HPDE6-E6E7 (cell line): ENCODE measurements at regions not wholly inside any gene's neighbourhood (a gene's known extent, or its start where the extent isn't known, plus 50 kb on each side); places are given as distances from the start of the nearest gene placed in this dataset.
"Not testable (repeated sequence)": the region's sequence is repeated elsewhere in the genome, so short reads cannot be mapped to it uniquely, and the experiment has no call there.

Experiments used
- DNase-seq: peaks from one replicate; pipeline ENCODE4 v3.0.0; 2011; ENCODE audit warnings: missing footprints; ENCODE audit errors: extremely low spot score

DNA sequence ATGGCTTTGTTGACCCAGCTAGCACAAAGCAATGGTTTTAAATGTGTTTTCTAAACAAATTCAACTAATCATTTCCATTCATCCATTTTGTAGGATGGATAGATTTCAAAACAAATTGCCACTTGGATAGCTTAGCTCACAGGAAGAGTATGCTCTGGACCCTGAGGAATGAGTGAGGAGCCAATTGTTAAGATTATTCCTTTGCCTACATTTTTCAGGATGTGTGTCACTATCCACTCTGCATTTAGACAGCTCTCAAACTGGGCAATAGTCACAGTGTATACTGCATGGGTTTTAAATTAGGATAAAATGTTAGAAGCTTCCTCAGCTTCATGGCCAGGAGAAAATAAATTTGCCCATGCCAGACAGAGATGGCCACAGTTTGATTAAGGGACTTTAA is 605.6 kb upstream of the TEX47 start:
- no peak for DNase-seq

DNA sequence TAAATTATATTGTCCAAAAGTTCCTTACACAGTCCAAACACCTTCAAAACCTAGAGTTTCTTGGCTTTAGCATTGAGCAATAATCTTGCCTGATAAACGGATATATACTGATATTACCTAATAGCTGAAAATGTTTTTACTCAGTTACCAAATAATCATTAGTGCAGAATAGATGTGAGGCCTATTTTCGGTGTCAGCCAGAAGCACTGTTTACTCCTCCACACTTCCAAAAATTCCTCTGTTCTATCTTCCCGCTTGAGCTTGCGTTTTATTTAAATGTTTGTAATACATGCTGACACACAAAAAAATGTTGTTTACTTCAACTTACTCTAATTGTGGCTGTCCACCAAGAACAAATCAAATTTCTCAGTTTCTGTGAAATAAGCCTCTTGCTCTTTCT is 606.2 kb upstream of the TEX47 start:
- DNase-seq, result no peak

DNA sequence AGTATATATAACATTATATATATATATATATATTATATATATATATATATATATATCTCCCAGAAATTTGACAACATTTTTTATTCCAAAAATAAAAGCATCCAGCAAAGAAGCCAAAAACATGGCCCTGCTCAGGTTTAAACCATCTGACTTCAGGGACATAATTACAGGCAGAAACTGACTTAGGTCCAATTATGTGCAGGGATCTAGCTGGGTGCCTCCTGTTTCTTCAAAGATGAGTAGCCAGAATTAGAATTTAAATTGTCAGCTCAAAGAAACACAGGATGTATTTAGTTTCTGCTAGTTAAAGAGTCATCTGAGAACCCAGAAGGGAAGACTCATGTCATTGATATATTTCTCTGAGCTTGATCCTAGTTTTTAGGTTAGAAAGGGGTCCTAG is 656.4 kb upstream of the TEX47 start:
- DNase-seq, result no peak

DNA sequence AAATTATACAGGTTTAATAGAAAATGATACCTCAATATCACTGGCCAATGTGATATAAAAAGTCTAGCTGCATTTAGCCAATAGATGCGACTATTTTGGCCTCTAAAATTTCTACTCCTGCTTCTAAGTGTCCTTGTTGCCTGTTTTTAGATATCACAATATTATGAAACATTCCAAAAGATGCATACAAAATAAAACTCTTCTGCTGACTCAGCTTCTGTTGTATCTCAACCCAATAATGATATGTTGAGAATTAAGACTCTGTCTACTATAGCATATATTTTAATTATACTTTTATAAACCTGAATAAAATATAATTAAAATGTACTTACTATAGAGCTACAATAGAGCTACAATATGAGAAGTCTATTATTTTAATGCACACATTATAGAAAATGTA is 661.0 kb upstream of the TEX47 start:
- DNase-seq, result no peak

DNA sequence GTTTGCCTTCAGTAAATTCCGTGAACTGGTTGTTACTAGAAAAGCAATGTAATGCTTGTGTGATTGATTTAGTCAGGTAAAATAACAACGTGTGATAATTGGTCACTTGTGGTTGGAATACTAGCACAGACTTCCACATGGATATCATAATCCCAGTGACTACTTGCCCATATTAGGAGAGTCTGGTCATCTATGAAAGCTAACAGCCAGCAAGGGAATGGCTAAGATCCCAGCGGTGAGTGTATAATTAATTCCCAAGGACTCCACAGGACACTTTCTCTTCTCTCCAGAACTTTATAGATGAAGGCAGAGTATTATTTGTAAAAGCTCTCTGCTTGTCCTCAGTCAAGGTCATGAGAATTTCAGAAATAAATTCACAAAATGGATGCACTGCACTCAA is 662.6 kb upstream of the TEX47 start:
- DNase-seq, result no peak

DNA sequence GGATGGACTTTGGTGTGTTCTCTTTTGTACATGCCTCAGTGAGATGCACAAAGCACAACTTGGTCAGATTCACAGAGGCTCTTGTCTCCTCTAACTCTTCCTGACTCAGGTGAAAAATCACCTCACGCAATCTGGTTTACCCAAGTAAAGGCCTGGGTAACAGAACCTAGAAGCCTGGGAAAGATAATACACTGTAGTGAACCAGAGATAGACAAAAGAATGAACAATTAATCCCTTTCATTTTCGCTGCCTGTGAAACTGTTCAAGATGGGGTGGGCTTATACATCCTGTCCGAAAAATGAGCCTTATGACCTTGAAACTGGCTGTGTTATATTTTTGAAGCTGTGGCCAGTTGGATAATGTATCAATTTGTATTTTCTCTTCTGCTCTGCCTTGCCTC is 678.9 kb upstream of the TEX47 start:
- no peak for DNase-seq

DNA sequence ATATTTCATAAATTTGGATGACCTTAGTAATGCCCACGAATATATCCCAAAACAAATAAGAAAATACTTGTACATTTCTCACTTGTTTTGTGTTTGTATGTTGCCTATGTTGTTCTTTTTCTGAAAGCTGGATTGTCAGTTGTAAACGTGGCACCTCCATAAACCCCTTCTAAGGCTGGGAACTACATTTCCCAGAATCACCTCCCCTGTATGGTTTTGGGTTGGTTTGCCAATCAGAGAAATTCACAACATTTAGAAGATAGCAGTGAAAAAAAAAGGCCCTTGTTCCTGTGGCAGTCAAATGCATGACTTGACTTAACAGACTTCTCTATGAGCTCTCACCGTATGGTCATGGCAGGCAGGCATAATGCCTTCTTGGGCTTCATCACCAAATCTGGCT is 676.3 kb upstream of the STEAP1 start:
- no peak for DNase-seq

DNA sequence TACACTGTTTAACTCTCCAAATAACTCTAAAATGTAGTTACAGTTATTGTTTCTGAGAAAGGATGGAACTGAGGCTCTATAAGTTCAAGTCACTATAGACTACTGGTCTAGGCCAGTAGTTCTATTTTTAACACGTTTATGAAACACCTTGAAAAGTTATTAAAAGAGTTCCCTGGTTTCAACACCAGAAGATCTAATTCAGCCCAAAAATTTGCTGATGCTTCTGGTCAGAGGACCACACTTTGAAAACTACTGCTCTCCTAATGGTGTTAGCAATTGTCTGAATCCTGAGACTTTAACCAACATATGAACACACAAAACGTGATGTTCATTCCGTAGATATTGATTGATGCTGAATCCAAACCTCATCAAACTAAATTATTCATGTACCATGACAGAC is 658.6 kb upstream of the STEAP1 start:
- DNase-seq, result no peak

DNA sequence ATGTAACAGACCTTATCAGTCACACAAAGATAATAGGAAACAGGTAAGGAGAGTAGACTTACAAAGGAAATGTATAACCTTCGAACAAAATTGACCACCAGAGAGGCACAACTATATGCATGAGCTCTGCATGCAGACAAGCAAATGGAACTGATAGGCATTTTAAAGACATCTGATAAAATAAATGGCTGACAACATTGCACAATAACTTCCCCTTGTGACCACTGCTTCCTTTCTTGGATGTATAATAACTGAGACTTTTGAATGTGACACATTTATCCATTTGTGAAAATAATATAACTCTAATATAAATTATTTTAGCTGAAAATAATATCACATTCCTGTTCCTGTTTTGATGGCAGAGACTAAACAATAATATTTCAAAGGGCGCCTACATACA is 654.2 kb upstream of the STEAP1 start:
- DNase-seq, result no peak

DNA sequence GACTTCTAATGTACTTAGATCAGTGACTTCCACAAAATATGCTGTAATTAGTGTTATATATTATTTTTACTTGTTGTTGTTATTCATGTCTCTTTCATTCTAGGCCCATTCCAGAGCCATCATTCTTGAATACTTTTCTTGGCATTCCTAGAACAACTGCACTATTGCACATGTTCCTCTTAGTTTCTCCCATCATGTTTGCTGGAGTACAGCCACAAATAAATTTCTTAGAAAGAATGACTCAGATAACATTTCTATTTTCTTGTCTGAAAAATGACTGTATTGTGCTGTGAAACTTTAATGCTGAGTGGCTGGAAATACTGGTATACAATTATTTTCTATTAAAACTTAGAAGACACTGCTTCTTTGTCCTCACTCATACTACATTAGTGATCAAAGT is 651.0 kb upstream of the STEAP1 start:
- DNase-seq, result no peak

DNA sequence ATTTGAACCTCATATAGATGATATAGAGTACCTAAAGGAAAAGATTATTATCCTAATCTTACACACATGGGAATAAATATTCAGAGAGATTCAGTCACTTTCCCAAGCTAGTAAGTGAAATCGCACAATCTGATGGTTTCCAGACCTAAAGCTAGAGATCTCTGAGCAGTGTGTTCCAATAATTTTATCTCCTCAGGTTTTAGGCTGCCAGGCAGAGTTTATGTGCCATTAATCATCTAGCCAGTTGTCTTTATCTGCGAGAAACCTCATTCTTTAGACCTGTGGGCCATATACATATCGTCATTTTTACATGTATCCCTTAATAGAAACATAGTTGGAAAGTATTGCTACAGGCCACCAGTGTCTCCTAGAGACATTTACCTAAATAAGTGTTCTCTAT is 647.2 kb upstream of the STEAP1 start:
- no peak for DNase-seq

DNA sequence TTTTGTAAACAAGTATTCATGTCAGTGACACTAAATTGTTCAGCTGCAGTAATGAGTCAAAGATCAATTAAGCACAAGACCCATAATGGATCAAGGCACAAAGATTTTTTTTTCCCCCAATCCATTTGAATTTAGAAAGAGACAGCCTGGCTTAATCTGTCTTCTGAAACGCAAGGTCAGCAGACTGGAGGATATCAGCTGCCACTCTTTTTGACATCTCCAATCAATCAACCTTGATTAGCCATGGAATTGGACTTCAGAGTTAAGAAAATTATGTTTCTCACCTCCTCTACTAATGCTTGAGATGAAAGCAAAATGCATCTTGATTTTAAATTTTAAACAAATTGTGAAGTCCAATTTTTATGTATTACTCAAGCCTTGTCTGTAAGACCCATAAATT is 642.4 kb upstream of the STEAP1 start:
- DNase-seq, result no peak

DNA sequence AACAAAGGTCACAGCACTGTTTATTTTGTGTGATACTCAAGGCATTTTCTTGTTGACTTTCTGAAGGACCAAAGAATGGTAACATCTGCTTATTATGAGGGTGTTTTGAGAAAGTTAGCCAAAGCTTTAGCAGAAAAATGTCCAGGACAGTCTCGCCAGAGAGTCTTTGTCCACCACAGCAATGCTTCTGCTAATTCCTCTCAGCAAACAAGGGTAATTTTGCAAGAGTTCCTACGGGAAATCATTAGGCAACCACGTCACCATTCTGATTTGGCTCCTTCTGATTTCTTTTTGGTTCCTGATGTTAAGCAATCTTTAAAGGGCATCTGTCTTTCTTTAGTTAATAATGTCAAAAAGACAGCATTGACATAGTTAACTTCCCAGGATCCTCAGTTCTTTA is 639.3 kb upstream of the STEAP1 start:
- no peak for DNase-seq

DNA sequence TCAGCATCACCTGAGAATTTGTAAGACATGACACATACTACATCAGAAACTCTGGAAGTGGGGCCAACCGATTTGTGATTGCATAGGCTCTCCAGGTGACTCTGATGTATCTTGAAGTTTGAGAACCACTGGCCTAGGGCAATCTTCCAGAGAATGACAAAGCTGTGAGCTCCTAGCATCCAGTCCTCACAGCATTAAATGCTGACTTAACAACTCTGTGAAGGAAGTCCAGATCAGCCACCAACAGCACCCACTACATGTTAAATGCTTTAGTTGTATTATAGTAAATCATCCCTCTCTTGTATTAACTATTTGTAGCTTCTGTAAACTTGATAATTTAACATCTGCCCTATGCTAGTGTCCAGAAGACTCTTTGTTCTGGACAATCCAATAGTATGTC is 636.5 kb upstream of the STEAP1 start:
- no peak for DNase-seq

DNA sequence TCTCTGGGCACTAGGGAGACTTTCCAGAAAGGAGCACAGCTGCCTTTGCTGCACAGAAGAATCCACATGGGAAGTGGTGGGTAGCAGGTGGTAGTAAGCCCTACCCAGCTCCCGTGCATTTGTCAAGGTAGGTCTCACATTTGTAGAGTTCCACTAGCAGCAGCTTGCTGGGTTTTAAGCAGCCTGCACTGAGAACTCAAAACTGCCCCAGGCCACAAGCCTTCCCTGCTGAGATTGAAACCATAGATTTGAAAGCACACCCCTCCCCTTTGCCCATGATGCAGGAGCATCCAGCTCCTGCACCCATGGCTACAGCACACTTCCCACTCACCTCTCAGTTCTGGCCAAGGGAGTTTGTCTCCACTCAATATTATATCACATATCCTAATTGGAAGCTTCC is 604.5 kb upstream of the STEAP1 start:
- DNase-seq, result no peak

DNA sequence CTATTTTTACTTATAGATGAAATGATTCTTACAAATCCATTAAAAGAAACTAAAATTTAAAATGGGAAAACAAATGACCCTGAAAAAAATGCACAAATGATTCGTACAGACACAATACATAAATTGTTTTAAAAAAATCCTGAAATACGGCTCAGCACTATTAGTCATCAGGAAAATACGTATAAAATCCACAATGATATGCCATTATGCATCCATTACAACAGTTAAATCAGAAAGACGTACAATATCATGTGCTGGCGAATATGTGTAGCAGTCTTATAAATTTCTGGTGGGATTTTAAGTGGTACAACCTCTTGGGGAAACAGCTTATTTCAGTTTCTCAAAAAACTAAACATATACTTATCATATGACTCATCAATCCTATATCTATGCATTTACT is 600.1 kb upstream of the STEAP1 start:
- no peak for DNase-seq

DNA sequence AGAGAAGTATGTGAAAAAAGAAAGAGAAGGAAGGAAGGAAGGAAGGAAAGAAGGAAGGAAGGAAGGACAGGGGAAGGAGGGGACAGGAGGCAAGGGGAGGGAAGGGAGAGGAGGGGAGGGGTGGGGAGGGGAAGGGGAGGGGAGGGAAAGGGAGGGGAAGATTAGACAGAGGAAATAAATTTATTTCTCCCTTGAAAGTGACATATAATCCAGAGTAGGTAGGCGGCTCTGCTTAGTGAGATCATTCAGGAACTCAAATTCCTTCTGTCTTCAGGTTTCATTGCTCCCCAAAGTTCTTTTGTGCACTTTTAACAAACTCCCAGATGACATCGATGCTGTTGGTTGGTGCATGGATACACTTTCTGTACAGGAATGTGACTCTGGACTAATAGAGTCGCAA is 594.7 kb upstream of the STEAP1 start:
- no peak for DNase-seq

DNA sequence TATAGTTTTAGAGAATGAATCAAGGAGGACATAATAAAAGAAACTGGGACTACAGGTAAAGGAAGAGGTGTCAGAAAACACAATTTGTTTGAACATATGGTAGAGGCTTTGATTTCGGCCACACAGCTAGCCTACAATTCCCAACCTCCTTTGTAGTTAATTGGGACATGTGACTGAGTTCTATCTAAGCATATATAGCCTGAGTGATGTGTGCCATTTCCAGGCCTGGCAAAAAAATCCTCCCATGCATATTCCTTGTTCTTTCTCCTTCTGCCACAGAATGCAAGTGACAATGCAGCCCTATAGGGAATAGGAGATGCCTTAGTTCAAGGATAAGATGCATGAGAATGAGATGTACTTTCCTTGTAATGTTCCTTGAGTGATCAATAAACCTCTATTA is 590.7 kb upstream of the STEAP1 start:
- no peak for DNase-seq

DNA sequence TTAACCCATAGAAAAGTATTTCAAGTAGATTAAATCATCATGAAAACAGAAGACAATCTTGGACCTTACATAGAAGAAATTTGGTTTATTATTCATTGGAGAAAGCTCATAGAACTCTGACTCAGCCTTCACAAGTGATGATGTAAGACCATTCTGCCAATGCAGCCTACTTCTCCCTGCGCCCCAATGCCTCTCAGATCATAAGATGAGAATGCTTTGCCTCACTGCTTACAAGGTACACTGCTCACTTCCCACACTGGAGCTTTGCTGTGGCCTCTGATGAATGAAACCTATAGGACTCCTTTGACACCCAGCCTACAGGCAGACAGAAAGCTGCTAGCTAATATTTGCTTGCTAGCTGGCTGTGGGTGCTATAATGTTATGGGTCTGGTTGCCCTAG is 569.4 kb upstream of the STEAP1 start:
- no peak for DNase-seq

DNA sequence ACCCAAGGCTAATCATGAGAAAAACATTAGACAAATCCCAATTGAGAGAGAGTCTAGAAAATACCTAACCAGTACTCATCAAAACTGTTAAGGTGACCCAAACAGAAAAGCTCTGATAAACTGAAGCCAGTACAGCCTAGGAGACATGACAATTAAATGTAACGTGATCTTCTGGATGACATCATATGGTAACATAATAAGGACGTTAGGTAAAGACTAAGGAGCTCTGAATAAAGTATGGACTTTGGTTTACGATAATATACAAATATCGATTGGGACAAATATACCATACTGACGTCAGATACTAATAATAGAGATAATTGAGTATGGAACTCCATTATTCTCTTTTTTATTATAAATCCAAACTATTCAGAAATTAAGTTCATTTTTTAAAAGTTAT is 561.1 kb upstream of the STEAP1 start:
- DNase-seq, result no peak

DNA sequence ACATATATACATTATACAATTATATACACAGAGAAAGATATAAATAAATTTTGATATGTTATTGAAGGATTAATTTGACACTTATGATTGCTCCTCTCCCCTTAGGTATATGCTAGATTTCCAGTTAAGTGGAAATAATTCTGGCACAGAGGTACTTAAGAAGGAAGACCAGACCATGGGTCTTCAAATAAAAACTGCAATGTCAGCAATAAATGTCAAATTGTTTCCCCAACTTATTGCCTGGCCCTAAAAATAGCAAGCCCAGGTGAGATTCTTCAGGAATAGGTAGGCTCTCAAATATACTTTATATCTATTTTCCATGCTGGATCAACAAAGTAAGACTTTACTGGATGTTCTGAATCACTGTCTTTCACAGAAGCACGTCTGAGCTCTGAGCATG is 551.3 kb upstream of the STEAP1 start:
- no peak for DNase-seq

DNA sequence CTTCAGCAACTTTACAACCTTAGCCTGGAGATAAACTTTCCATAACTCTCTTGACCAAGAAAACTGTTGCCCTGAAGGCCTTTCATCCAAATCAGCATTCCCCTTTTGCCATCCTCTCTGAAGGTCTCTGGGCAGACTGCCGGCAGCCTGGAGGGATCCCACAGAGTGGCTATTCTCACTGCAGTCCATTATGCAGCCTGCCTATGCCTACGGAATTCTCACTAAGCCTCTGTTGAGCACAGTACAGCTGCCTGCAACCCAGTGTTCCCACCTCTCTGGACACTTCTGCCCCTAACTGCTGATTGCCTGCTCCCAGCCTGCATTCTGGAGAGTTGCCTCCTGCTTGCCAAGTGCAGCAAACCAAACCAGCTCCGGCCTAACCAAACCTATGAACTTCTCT is 548.9 kb upstream of the STEAP1 start:
- DNase-seq, result no peak

DNA sequence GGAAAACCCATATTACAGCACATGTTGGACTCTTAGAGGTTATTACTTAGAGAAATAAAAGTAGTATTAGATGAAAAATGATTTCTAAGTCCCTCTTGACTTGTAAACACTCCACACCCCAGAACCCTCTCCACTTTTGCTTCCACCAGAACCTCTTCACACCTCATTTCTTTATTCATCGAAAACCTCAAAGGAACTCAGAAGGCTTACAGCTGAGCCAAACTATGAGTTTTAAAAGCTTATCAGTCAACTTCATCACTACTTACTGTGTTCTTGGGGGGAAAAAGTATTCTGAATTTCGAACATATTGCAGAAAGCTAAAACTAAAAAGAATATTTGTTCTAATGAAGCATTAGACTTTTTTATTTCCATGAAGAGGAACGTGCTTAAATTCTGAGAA is 547.8 kb upstream of the STEAP1 start:
- no peak for DNase-seq

DNA sequence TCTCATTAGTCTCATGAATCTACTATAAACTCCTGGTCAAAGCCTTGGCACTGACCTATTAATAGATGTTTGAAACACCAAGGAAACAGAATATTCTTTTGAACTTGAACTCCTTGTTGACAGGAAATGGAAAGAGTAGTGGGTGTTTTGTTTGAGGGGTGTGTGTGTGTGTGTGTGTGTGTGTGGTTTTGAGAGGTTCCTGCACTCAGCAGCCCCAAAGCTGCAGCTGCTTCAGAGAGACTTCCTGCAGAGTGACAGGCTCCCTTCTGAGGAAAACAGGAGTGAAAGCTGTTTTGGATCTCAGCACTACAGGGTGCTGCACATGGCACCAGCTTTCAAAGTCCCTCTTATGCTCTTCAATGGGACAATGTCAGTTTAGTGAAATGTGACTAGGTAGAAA is 546.5 kb upstream of the STEAP1 start:
- DNase-seq, result no peak

DNA sequence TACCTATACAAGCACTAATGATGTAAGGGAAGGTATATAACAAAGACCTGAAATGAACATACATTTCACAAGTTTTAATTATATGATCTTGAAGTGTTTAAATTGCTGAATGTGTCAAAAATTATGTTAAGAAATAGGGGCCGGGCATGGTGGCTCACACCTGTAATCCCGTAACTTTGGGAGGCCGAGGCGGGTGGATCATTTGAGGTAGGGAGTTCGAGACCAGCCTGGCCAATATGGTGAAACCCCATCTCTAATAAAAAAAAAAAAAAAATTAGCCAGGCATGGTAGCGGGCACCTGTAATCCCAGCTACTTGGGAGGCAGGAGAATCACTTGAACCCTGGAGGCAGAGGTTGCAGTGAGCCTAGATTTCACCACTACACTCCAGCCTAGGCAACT is 537.4 kb upstream of the STEAP1 start:
- DNase-seq, result not testable (repeated sequence)
